GM10266 (cell line): ENCODE measurements at regions not wholly inside any gene's neighbourhood (a gene's known extent, or its start where the extent isn't known, plus 50 kb on each side); places are given as distances from the start of the nearest gene placed in this dataset.

Source experiments
- DNase-seq: peaks from one replicate; pipeline ENCODE4 v3.0.0; 2012; ENCODE audit errors: extremely low spot score
- CTCF ChIP-seq: IDR thresholded peaks from 2 replicates; pipeline ENCODE4 v1.5.1; 2012; ENCODE audit warnings: mild to moderate bottlenecking, low read depth; ENCODE audit not compliant: control insufficient read depth, insufficient read depth; ENCODE audit errors: missing control alignments

GRCh38 chr15:87633525-87633924 is 623.0 kb downstream of the NTRK3 start:
- no peak for TF ChIP-seq CTCF
- DNase-seq, result no peak

GRCh38 chr15:87632364-87632763 is 624.2 kb downstream of the NTRK3 start:
- no peak for TF ChIP-seq CTCF
- DNase-seq, result no peak

GRCh38 chr15:87631775-87632174 is 624.8 kb downstream of the NTRK3 start:
- DNase-seq, result no peak
- TF ChIP-seq CTCF, result no peak

- DNase-seq, result no peak
- no peak for TF ChIP-seq CTCF
Measured at GRCh38 chr15:87631093-87631492, 625.4 kb downstream of the NTRK3 start.

GRCh38 chr15:87628311-87628710 is 628.2 kb downstream of the NTRK3 start:
- no peak for TF ChIP-seq CTCF
- no peak for DNase-seq

- no peak for TF ChIP-seq CTCF
- DNase-seq, result no peak
Measured at GRCh38 chr15:87626860-87627259, 629.7 kb downstream of the NTRK3 start.

GRCh38 chr15:87623832-87624231 is 632.7 kb downstream of the NTRK3 start:
- no peak for DNase-seq
- no peak for TF ChIP-seq CTCF
